GM23338 (cell line): ENCODE measurements at regions not wholly inside any gene's neighbourhood (a gene's known extent, or its start where the extent isn't known, plus 50 kb on each side); places are given as distances from the start of the nearest gene placed in this dataset.

Experiments used
- ATAC-seq: fragments of 200-7000 bp; cut with Tn5 transposase; 3 replicates; pipeline ENCODE4 v1.9.1; 2020
- DNase-seq: peaks from one replicate; pipeline ENCODE4 v3.0.0-alpha.2; 2015; ENCODE audit warnings: low spot score
- H2AFZ ChIP-seq: fragments of 200-600 bp; sonication (generic); 2 replicates; pipeline ENCODE4 v1.8.0; 2016; ENCODE audit warnings: antibody characterized with exemption, mild to moderate bottlenecking, moderate library complexity
- H3F3A ChIP-seq: fragments of 200-600 bp; sonication (generic); replicated peaks from 2 replicates; pipeline ENCODE4 v1.8.0; 2017; ENCODE audit warnings: antibody characterized with exemption, mixed run types, low read depth
- H3K27ac ChIP-seq: fragments of 200-600 bp; sonication (generic); 2 replicates; pipeline ENCODE4 v1.6.1; 2016; ENCODE audit warnings: low read depth
- H3K27me3 ChIP-seq: fragments of 200-600 bp; sonication (generic); 2 replicates; pipeline ENCODE4 v1.8.0; 2016; ENCODE audit warnings: mild to moderate bottlenecking, mixed run types, moderate library complexity; ENCODE audit not compliant: insufficient read depth
- H3K36me3 ChIP-seq: fragments of 200-600 bp; sonication (generic); 2 replicates; pipeline ENCODE4 v1.8.0; 2016; ENCODE audit warnings: mild to moderate bottlenecking; ENCODE audit not compliant: insufficient read depth
- H3K4me1 ChIP-seq: fragments of 200-600 bp; sonication (generic); 2 replicates; pipeline ENCODE4 v1.8.0; 2016; ENCODE audit warnings: mild to moderate bottlenecking, moderate library complexity; ENCODE audit not compliant: insufficient read depth
- H3K4me2 ChIP-seq: fragments of 200-600 bp; sonication (generic); 2 replicates; pipeline ENCODE4 v1.7.1; 2017; ENCODE audit warnings: mixed run types
- H3K4me3 ChIP-seq: fragments of 200-600 bp; sonication (generic); 2 replicates; pipeline ENCODE4 v1.6.1; 2016; ENCODE audit warnings: mixed run types
- H3K79me2 ChIP-seq: fragments of 200-600 bp; sonication (generic); replicated peaks from 2 replicates; pipeline ENCODE4 v1.8.0; 2017; ENCODE audit warnings: mild to moderate bottlenecking; ENCODE audit not compliant: insufficient read depth
- H3K9me2 ChIP-seq: fragments of 200-600 bp; sonication (generic); 2 replicates; pipeline ENCODE4 v1.8.0; 2017; ENCODE audit not compliant: insufficient read depth
- H4K20me1 ChIP-seq: fragments of 200-600 bp; sonication (generic); replicated peaks from 2 replicates; pipeline ENCODE4 v1.8.0; 2017; ENCODE audit warnings: mild to moderate bottlenecking; ENCODE audit not compliant: insufficient read depth
- H3K27ac Mint-ChIP-seq: 2 replicates; pipeline ENCODE4 v1.8.0; 2020; ENCODE audit warnings: inconsistent platforms, mild to moderate bottlenecking, moderate library complexity, mixed read lengths
- H3K27me3 Mint-ChIP-seq: 3 replicates; pipeline ENCODE4 v1.8.0; 2022; ENCODE audit warnings: low read depth, mild to moderate bottlenecking, moderate library complexity, mixed read lengths, inconsistent platforms; ENCODE audit not compliant: insufficient read depth, poor library complexity
- H3K36me3 Mint-ChIP-seq: 3 replicates; pipeline ENCODE4 v1.8.0; 2021; ENCODE audit warnings: low read depth, mild to moderate bottlenecking, inconsistent platforms, moderate library complexity, mixed read lengths
- H3K4me1 Mint-ChIP-seq: 3 replicates; pipeline ENCODE4 v1.8.0; 2020; ENCODE audit warnings: mild to moderate bottlenecking, inconsistent platforms, mixed read lengths
- H3K4me3 Mint-ChIP-seq: 3 replicates; pipeline ENCODE4 v1.8.0; 2021; ENCODE audit warnings: moderate library complexity, mild to moderate bottlenecking, inconsistent platforms, mixed read lengths
- H3K9me3 Mint-ChIP-seq: 3 replicates; pipeline ENCODE4 v1.8.0; 2020; ENCODE audit warnings: moderate library complexity, mild to moderate bottlenecking, inconsistent platforms, mixed read lengths
- CREB1 ChIP-seq: fragments of 250-450 bp; sonication (Bioruptor Pico); IDR thresholded peaks from 2 replicates; pipeline ENCODE4 v1.5.0; 2020; ENCODE audit warnings: low read depth, mild to moderate bottlenecking, moderate library complexity
- CTCF ChIP-seq, 2 experiments: fragments of 200-600 bp in 1 of 2; sonication (generic) in 1 of 2; conservative IDR thresholded peaks; 2 replicates each; pipeline versions ENCODE4 v1.5.1 to v1.6.1; 2016 to 2017; ENCODE audit warnings: antibody characterized with exemption in 2 of 2, low read depth in 2 of 2, mild to moderate bottlenecking in 2 of 2, moderate library complexity in 1 of 2
- ETS1 ChIP-seq: IDR thresholded peaks from 2 replicates; pipeline ENCODE4 v1.6.1; 2016; ENCODE audit warnings: antibody characterized with exemption
- EZH2 ChIP-seq: fragments of 200-600 bp; sonication (generic); IDR thresholded peaks from one replicate; pipeline ENCODE4 v1.8.0; 2017; ENCODE audit warnings: antibody characterized with exemption, mild to moderate bottlenecking, low read depth; ENCODE audit not compliant: unreplicated experiment
- EZH2phosphoT487 ChIP-seq: fragments of 200-600 bp; sonication (generic); IDR thresholded peaks from one replicate; pipeline ENCODE4 v1.8.1; 2018; ENCODE audit warnings: antibody characterized with exemption; ENCODE audit not compliant: unreplicated experiment
- JUNB ChIP-seq: IDR thresholded peaks from one replicate; pipeline ENCODE4 v1.6.1; 2016; ENCODE audit warnings: antibody characterized with exemption; ENCODE audit not compliant: unreplicated experiment
- NANOG ChIP-seq: IDR thresholded peaks from 2 replicates; pipeline ENCODE4 v1.6.1; 2016; ENCODE audit warnings: antibody characterized with exemption, borderline replicate concordance
- POLR2AphosphoS5 ChIP-seq: IDR thresholded peaks from 2 replicates; pipeline ENCODE4 v1.6.1; 2016; ENCODE audit warnings: antibody characterized with exemption, low read depth
- REST ChIP-seq: IDR thresholded peaks from one replicate; pipeline ENCODE4 v1.6.1; 2018; ENCODE audit warnings: antibody characterized with exemption; ENCODE audit not compliant: unreplicated experiment
- STAT1 ChIP-seq: IDR thresholded peaks from one replicate; pipeline ENCODE4 v1.6.1; 2016; ENCODE audit warnings: antibody characterized with exemption; ENCODE audit not compliant: unreplicated experiment
- ZNF114 ChIP-seq: fragments of 250-450 bp; sonication (Bioruptor Pico); IDR thresholded peaks from 2 replicates; pipeline ENCODE4 v1.5.0; 2020; ENCODE audit warnings: mild to moderate bottlenecking, moderate library complexity
- ZNF331 ChIP-seq: fragments of 250-450 bp; sonication (Bioruptor Pico); IDR thresholded peaks from 2 replicates; pipeline ENCODE4 v1.5.0; 2020; ENCODE audit warnings: low read depth, mild to moderate bottlenecking, moderate library complexity
- ZNF462 ChIP-seq: fragments of 250-450 bp; sonication (Bioruptor Pico); IDR thresholded peaks from 2 replicates; pipeline ENCODE4 v1.5.0; 2020; ENCODE audit warnings: mild to moderate bottlenecking, moderate library complexity

GRCh38 chr15:53829923-53830459 is 70.5 kb upstream of the WDR72 start:
- Mint-ChIP-seq H3K9me3 (peaks cover 9% of the 10 kb centered on the region), H3K27ac (no peak overlapping the region), H3K36me3 (peaks cover 6% of the 10 kb centered on the region), H3K4me1 (peaks cover 26% of the 10 kb centered on the region), H3K4me3 (no peak overlapping the region), H3K27me3 (no peaks in the 10 kb centered on the region)
- Histone ChIP-seq H3K4me2 (no peak overlapping the region), H3K4me3 (no peak overlapping the region), H3K9me2 (0 out of 2 replicates have a peak, but pooled peaks cover 8% of the 10 kb centered on the region), H3F3A (no peaks in the 10 kb centered on the region), H3K79me2 (no peaks in the 10 kb centered on the region), H3K36me3 (no peaks in the 10 kb centered on the region), H3K4me1 (peaks cover 31% of the 10 kb centered on the region), H2AFZ (no peak overlapping the region), H3K27me3 (no peaks in the 10 kb centered on the region), H3K27ac (no peak overlapping the region), H4K20me1 (no peaks in the 10 kb centered on the region)
- no peak for ATAC-seq
- no peak for DNase-seq
- TF ChIP-seq REST (no peak), EZH2phosphoT487 (no peak), ZNF114 (no peak), CREB1 (CRISPR knock-in tag) (no peak), EZH2 (no peak), JUNB (no peak), STAT1 (no peak), POLR2AphosphoS5 (no peak), ZNF331 (CRISPR knock-in tag) (no peak), CTCF (conservative IDR thresholded peaks at IDR 0.05; ENCODE audit: low read depth in 2 of 2) (no peak), NANOG (no peak), ETS1 (no peak), ZNF462 (CRISPR knock-in tag) (no peak)
